BJ (cell line): ENCODE measurements at regions not wholly inside any gene's neighbourhood (a gene's known extent, or its start where the extent isn't known, plus 50 kb on each side); places are given as distances from the start of the nearest gene placed in this dataset.
"Not testable (repeated sequence)": the region's sequence is repeated elsewhere in the genome, so short reads cannot be mapped to it uniquely, and the experiment has no call there.

ENCODE experiments used
- CTCF ChIA-PET: fragments of 350-600 bp; formaldehyde crosslinking; extraction: SDS; loops from one replicate; lab custom pipeline; 2021; ENCODE audit warnings: antibody characterized with exemption, inconsistent platforms; lab: Yijun Ruan, JAX
- POLR2A ChIA-PET: fragments of 300-600 bp; sonication (Branson Sonifier 250); formaldehyde crosslinking; extraction: SDS; loops from one replicate; lab custom pipeline; 2021; ENCODE audit warnings: antibody characterized with exemption; lab: Charles Lee
- DNase-seq: peaks from one replicate; pipeline ENCODE4 v3.0.0-alpha.2; 2011; ENCODE audit warnings: low read depth
- H3K27me3 ChIP-seq: 2 replicates; pipeline ENCODE4 v1.6.0; 2011; ENCODE audit warnings: low read length; ENCODE audit not compliant: control insufficient read depth, insufficient read depth
- H3K36me3 ChIP-seq: 2 replicates; pipeline ENCODE4 v1.5.1; 2011; ENCODE audit warnings: low read length; ENCODE audit not compliant: control insufficient read depth, insufficient read depth
- H3K4me3 ChIP-seq: 2 replicates; pipeline ENCODE4 v1.5.1; 2011; ENCODE audit warnings: low read depth, mild to moderate bottlenecking, control low read depth, low read length
- CTCF ChIP-seq: IDR thresholded peaks from 2 replicates; pipeline ENCODE4 v1.5.1; 2011; ENCODE audit warnings: low read depth, mild to moderate bottlenecking, control low read depth, inconsistent platforms, low read length, moderate library complexity; ENCODE audit not compliant: insufficient read depth

GRCh38 chr10:2201534-2202099 is 464.3 kb upstream of the ADARB2 start:
- no peak for DNase-seq
- POLR2A ChIA-PET: no interaction called here
- Histone ChIP-seq H3K4me3 (no peak overlapping the region), H3K36me3 (no peaks in the 10 kb centered on the region), H3K27me3 (no peaks in the 10 kb centered on the region)
- no peak for TF ChIP-seq CTCF
- CTCF ChIA-PET: no interaction called here

- DNase-seq: no peak
- no peak for TF ChIP-seq CTCF
- ChIA-PET CTCF (no interaction called here), POLR2A (no interaction called here)
- no peak overlapping the region for H3K4me3 ChIP-seq
- no peaks in the 10 kb centered on the region for H3K36me3 ChIP-seq
- no peaks in the 10 kb centered on the region for H3K27me3 ChIP-seq
These were observed 460.3 kb upstream of the ADARB2 start for GRCh38 chr10:2197663-2198062.

- CTCF ChIA-PET: no interaction called here
- Histone ChIP-seq H3K36me3 (no peaks in the 10 kb centered on the region), H3K27me3 (no peaks in the 10 kb centered on the region), H3K4me3 (no peak overlapping the region)
- no peak for TF ChIP-seq CTCF
- no peak for DNase-seq
- POLR2A ChIA-PET: no interaction called here
These were observed 458.9 kb upstream of the ADARB2 start for GRCh38 chr10:2196272-2196671.

GRCh38 chr10:2189356-2189755 is 452.0 kb upstream of the ADARB2 start:
- DNase-seq, H3K4me3 ChIP-seq, POLR2A ChIA-PET, H3K36me3 ChIP-seq, CTCF ChIA-PET, H3K27me3 ChIP-seq: not testable (repeated sequence)

GRCh38 chr10:2188371-2188770 is 451.0 kb upstream of the ADARB2 start:
- ChIA-PET CTCF (no interaction called here), POLR2A (no interaction called here)
- Histone ChIP-seq H3K27me3 (no peaks in the 10 kb centered on the region), H3K36me3 (no peaks in the 10 kb centered on the region), H3K4me3 (no peak overlapping the region)
- no peak for DNase-seq
- TF ChIP-seq CTCF: no peak

- TF ChIP-seq CTCF: no peak
- DNase-seq: no peak
- Histone ChIP-seq H3K4me3 (no peak overlapping the region), H3K27me3 (no peaks in the 10 kb centered on the region), H3K36me3 (no peaks in the 10 kb centered on the region)
- CTCF ChIA-PET: no interaction called here
- POLR2A ChIA-PET: no interaction called here
These were observed 436.0 kb upstream of the ADARB2 start for GRCh38 chr10:2173327-2173726.
